Activated T-helper 2 cell treated with anti-CD3 and anti-CD28 coated beads, Interferon-gamma antibody, Interleukin-2, Interleukin-4, amounts not matched to agents 10 μg/mL and 5 μg/mL and 100 μg/mL, durations not matched to agents 14 hours and 24 hours and 36 hours (primary cell): ENCODE measurements at regions not wholly inside any gene's neighbourhood (a gene's known extent, or its start where the extent isn't known, plus 50 kb on each side); places are given as distances from the start of the nearest gene placed in this dataset.
"Not testable (repeated sequence)": the region's sequence is repeated elsewhere in the genome, so short reads cannot be mapped to it uniquely, and the experiment has no call there.

ENCODE experiments used
- DNase-seq: peaks from one replicate; pipeline ENCODE4 v3.0.0; 2021; ENCODE audit warnings: low spot score
- H3K27ac Mint-ChIP-seq: one replicate; pipeline ENCODE4 v1.8.0; 2021; ENCODE audit warnings: mixed read lengths
- H3K27me3 Mint-ChIP-seq: one replicate; pipeline ENCODE4 v1.8.0; 2021; ENCODE audit warnings: low read depth, mixed read lengths
- H3K36me3 Mint-ChIP-seq: one replicate; pipeline ENCODE4 v1.8.0; 2021; ENCODE audit warnings: low read depth, mixed read lengths
- H3K4me1 Mint-ChIP-seq: one replicate; pipeline ENCODE4 v1.8.0; 2021; ENCODE audit warnings: low read depth, mixed read lengths
- H3K4me3 Mint-ChIP-seq: one replicate; pipeline ENCODE4 v1.8.0; 2021; ENCODE audit warnings: low read depth, mild to moderate bottlenecking, moderate library complexity, mixed read lengths
- H3K9me3 Mint-ChIP-seq: one replicate; pipeline ENCODE4 v1.8.0; 2021; ENCODE audit warnings: mixed read lengths
- intact Hi-C: fragments of 100-400 bp; cut with micrococcal nuclease; formaldehyde crosslinking; loops from one replicate; pipeline ENCODE4 v1.15.1; 2023

GRCh38 chr2:53353135-53354114, 414.2 kb upstream of the CHAC2 start:
- Mint-ChIP-seq H3K9me3 (peaks cover 16% of the 10 kb centered on the region), H3K27ac (no peak overlapping the region), H3K27me3 (no peaks in the 10 kb centered on the region), H3K4me1 (no peaks in the 10 kb centered on the region), H3K36me3 (no peaks in the 10 kb centered on the region), H3K4me3 (no peak overlapping the region)
- no peak for DNase-seq
- intact Hi-C loops, result no loop called here

GRCh38 chr2:53347269-53347668, 420.3 kb upstream of the CHAC2 start:
- H3K27ac Mint-ChIP-seq, result no peak overlapping the region
- no peaks in the 10 kb centered on the region for H3K27me3 Mint-ChIP-seq
- intact Hi-C loops, result no loop called here
- H3K9me3 Mint-ChIP-seq, result peaks cover 3% of the 10 kb centered on the region
- no peaks in the 10 kb centered on the region for H3K4me1 Mint-ChIP-seq
- no peaks in the 10 kb centered on the region for H3K36me3 Mint-ChIP-seq
- DNase-seq, result no peak
- no peak overlapping the region for H3K4me3 Mint-ChIP-seq

- Mint-ChIP-seq H3K27ac (no peak overlapping the region), H3K4me3 (no peak overlapping the region), H3K27me3 (no peaks in the 10 kb centered on the region), H3K36me3 (no peaks in the 10 kb centered on the region), H3K9me3 (peaks cover 3% of the 10 kb centered on the region), H3K4me1 (no peaks in the 10 kb centered on the region)
- intact Hi-C loops, result no loop called here
- DNase-seq, result no peak
These were observed 425.4 kb upstream of the CHAC2 start for GRCh38 chr2:53342248-53342647.

GRCh38 chr2:53334610-53335009, 433.0 kb upstream of the CHAC2 start:
- H3K4me3 Mint-ChIP-seq, result no peak overlapping the region
- intact Hi-C loops, result no loop called here
- H3K4me1 Mint-ChIP-seq, result no peaks in the 10 kb centered on the region
- DNase-seq, result no peak
- no peaks in the 10 kb centered on the region for H3K36me3 Mint-ChIP-seq
- no peaks in the 10 kb centered on the region for H3K27me3 Mint-ChIP-seq
- H3K9me3 Mint-ChIP-seq, result no peaks in the 10 kb centered on the region
- H3K27ac Mint-ChIP-seq, result no peak overlapping the region

- Mint-ChIP-seq H3K27me3 (no peaks in the 10 kb centered on the region), H3K36me3 (no peaks in the 10 kb centered on the region), H3K27ac (no peak overlapping the region), H3K4me3 (no peak overlapping the region), H3K4me1 (no peaks in the 10 kb centered on the region), H3K9me3 (no peaks in the 10 kb centered on the region)
- intact Hi-C loops, result no loop called here
- DNase-seq, result no peak
These were observed 435.9 kb upstream of the CHAC2 start for GRCh38 chr2:53331667-53332066.

- Mint-ChIP-seq H3K27me3 (no peaks in the 10 kb centered on the region), H3K4me1 (no peaks in the 10 kb centered on the region), H3K36me3 (no peaks in the 10 kb centered on the region), H3K4me3 (no peak overlapping the region), H3K27ac (no peak overlapping the region), H3K9me3 (no peaks in the 10 kb centered on the region)
- no peak for DNase-seq
- intact Hi-C loops, result no loop called here
These were observed 449.7 kb upstream of the CHAC2 start for GRCh38 chr2:53317861-53318260.

GRCh38 chr2:53315149-53315548, 452.5 kb upstream of the CHAC2 start:
- H3K4me3 Mint-ChIP-seq, result no peak overlapping the region
- H3K36me3 Mint-ChIP-seq, result no peaks in the 10 kb centered on the region
- no peaks in the 10 kb centered on the region for H3K27me3 Mint-ChIP-seq
- H3K27ac Mint-ChIP-seq, result no peak overlapping the region
- H3K9me3 Mint-ChIP-seq, result no peaks in the 10 kb centered on the region
- no peak for DNase-seq
- intact Hi-C loops, result no loop called here
- H3K4me1 Mint-ChIP-seq, result no peaks in the 10 kb centered on the region

GRCh38 chr2:53314718-53315117, 452.9 kb upstream of the CHAC2 start:
- no peaks in the 10 kb centered on the region for H3K36me3 Mint-ChIP-seq
- no peaks in the 10 kb centered on the region for H3K27me3 Mint-ChIP-seq
- intact Hi-C loops, result no loop called here
- no peak for DNase-seq
- no peaks in the 10 kb centered on the region for H3K4me1 Mint-ChIP-seq
- H3K27ac Mint-ChIP-seq, result no peak overlapping the region
- H3K4me3 Mint-ChIP-seq, result no peak overlapping the region
- H3K9me3 Mint-ChIP-seq, result no peaks in the 10 kb centered on the region

- DNase-seq, H3K9me3 Mint-ChIP-seq, H3K27ac Mint-ChIP-seq, H3K4me3 Mint-ChIP-seq, H3K4me1 Mint-ChIP-seq, H3K27me3 Mint-ChIP-seq, intact Hi-C loops, H3K36me3 Mint-ChIP-seq: not testable (repeated sequence)
These were observed 454.0 kb upstream of the CHAC2 start for GRCh38 chr2:53313644-53314043.

- DNase-seq, result no peak
- Mint-ChIP-seq H3K9me3 (no peaks in the 10 kb centered on the region), H3K27me3 (no peaks in the 10 kb centered on the region), H3K27ac (no peak overlapping the region), H3K4me1 (no peaks in the 10 kb centered on the region), H3K4me3 (no peak overlapping the region), H3K36me3 (no peaks in the 10 kb centered on the region)
- intact Hi-C loops, result no loop called here
These were observed 454.9 kb upstream of the CHAC2 start for GRCh38 chr2:53312721-53313120.

GRCh38 chr2:53312181-53312580, 455.4 kb upstream of the CHAC2 start:
- Mint-ChIP-seq H3K4me3 (no peak overlapping the region), H3K36me3 (no peaks in the 10 kb centered on the region), H3K4me1 (no peaks in the 10 kb centered on the region), H3K27me3 (no peaks in the 10 kb centered on the region), H3K27ac (no peak overlapping the region), H3K9me3 (no peaks in the 10 kb centered on the region)
- DNase-seq, result no peak
- intact Hi-C loops, result no loop called here

- Mint-ChIP-seq H3K27me3 (no peaks in the 10 kb centered on the region), H3K4me1 (no peaks in the 10 kb centered on the region), H3K36me3 (no peaks in the 10 kb centered on the region), H3K27ac (no peak overlapping the region), H3K9me3 (no peaks in the 10 kb centered on the region), H3K4me3 (no peak overlapping the region)
- no peak for DNase-seq
- intact Hi-C loops, result no loop called here
These were observed 464.5 kb upstream of the CHAC2 start for GRCh38 chr2:53303012-53303578.

- Mint-ChIP-seq H3K4me1 (no peaks in the 10 kb centered on the region), H3K4me3 (no peak overlapping the region), H3K9me3 (no peaks in the 10 kb centered on the region), H3K36me3 (no peaks in the 10 kb centered on the region), H3K27ac (no peak overlapping the region), H3K27me3 (no peaks in the 10 kb centered on the region)
- intact Hi-C loops, result no loop called here
- DNase-seq, result no peak
These were observed 465.1 kb upstream of the CHAC2 start for GRCh38 chr2:53302455-53302854.
